CMK (cell line): ENCODE measurements at regions not wholly inside any gene's neighbourhood (a gene's known extent, or its start where the extent isn't known, plus 50 kb on each side); places are given as distances from the start of the nearest gene placed in this dataset.
A peak's percentile ranks its signal among the peaks of the same experiment; 100 is the strongest.

Experiments
- DNase-seq: peaks from one replicate; pipeline ENCODE4 v3.0.0-alpha.2; 2010; ENCODE audit warnings: low read depth

DNA sequence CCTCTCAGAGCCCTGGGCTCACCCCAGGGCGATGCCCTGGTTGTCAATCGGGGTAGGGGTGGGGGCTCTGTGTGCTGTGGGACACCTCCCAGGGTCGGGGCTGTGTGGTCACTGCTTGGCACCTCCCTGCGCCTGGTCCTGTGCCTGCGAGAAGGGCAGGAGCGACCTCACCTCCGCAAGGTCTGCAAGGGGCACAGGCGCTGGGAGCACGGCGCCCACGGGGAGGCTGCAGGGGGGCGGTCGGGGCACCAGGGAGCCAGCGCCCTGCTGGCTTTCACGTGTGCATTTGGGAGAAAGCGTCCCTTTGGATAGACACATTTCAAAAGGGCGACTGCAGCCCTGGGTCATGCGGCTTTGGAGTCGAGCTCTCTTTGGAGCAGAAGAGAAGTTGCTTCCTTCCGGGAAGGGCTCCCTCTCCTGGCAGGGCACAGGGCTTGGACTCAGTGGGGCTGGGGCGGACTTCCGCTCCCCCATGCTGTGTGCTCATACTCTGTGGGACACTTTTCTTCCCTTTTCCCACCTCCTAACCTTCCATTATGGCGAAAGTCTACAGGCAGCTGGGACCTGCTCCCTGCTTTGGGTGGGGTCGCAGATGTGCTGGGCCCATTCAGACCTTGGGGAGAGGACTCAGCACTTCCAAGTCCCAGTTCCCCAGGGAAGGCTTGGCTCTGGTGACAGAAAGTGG is 52.9 kb upstream of the SLC28A3 start:
- no peak for DNase-seq

GRCh38 chr9:84394036-84394435 is 53.5 kb upstream of the SLC28A3 start:
- DNase-seq: no peak

DNA sequence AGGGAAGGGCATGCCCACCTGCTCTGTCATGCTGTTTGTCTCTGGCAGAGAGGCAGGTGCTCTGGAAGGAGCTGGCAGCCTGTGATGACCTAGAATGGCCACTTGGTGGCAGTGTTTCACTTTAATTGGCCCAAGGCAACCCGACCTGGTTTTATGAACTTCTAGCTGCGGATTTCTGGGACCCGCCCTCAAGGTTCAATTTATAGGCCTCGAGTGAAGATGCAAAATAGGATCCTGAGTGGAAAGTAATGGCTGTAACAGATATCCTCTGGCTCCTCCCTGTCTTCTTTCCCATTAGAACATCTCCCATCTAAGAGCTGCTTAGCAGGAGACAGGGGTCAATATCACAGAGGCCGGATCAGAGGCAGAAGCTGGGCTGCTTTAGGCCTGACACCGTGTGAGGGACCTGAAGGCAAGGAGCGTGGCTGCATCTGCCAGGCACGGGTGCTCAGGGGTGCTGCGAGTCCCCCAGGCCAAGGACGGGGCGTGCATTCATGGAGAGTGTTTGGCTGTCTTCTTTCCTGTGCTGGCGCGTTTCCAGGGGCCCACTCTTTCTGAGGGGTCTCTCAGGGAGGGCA is 56.7 kb upstream of the SLC28A3 start:
- DNase-seq: peak; percentile 27

DNA sequence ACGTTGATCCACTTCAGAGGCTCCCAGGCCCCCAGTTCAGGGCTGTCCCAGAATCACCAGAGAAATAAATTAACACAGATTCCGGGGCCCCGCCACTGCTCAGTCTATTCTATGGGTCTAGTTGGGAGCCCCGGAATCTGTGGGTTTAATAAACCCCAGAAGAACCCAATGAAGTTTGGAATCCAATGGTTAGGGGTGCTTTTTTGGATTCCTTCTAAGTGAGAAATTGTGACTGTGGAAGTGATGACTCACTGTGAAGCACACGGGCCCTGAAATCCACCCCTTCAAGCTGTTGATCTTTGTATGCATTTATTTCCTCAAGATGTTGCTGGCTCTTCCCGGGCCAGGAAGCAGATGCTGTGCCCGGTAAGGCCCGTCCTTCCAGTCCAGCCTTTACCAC is 57.3 kb upstream of the SLC28A3 start:
- DNase-seq: no peak

DNA sequence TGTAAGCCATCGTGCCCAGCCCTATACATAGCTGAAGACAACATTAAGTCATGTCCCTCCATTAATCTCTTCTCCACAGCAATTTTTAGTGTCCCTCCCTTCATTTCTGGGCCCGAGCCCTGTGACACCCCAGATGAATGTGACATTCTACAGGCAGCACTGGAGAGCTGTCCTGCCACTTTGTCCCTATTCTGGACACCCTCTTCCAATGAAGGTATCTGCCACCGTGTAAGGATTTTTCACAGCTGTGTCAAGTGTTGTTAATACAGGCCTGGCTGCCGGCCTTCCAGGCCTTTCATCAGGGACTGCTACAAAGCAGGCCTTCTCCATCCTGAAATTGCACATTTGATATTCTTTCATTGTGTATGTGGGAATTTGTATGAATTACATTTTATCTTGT is 62.0 kb upstream of the SLC28A3 start:
- no peak for DNase-seq

DNA sequence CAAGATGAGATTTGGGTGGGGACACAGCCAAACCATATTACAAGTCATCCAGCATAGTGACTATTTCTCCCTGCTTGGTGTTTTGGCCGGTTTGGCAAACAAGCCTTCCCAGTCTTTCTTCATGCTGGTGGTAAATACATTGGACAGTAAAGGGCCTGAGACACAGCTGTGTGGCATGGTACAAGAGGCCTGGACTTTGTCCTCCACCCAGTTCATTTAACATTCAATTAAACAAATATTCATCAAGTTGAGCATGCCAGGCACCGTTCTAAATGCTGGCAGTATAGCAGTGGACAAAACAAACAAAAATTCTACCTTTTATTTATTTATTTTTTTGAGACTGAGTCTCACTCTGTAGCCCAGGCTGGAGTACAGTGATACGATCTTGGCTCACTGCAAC is 62.7 kb upstream of the SLC28A3 start:
- no peak for DNase-seq

- DNase-seq: no peak
Measured at GRCh38 chr9:84404095-84404686, 63.6 kb upstream of the SLC28A3 start.

DNA sequence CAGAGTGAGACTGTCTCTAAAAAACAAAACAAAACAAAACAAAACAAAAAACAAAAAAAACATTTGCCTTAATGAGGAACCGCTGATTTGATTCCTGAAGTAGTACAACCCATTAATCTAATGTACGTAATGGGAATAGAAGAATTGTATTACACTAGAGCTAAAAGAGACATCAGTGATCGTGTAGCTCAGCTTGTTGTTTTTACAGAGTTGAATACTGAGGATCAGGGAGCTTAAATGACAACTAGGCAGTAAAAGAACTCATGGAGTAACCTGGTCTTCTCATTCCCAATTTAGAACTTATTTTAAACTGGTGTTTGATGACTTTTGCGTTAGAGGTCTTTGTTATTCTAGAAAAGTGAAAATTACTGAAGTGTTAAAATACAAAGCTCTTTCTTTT is 65.1 kb upstream of the SLC28A3 start:
- DNase-seq: no peak

DNA sequence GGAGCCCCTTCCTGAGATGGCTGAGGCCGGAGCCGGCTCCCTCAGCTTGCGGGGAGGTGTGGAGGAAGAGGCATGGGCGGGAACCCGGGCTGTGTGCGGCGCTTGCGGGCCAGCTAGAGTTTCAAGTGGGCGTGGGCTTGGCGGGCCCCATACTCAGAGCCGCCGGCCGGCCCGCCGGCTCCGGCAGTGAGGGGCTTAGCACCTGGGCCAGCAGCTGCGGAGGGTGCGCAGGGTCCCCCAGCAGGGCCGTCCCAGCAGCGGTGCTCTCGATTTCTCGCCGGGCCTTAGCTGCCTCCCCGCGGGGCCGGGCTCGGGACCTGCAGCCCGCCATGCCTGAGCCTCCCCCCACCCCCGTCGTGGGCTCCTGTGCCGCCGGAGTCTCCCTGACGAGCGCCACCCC is 67.9 kb upstream of the SLC28A3 start:
- DNase-seq: no peak

GRCh38 chr9:84411683-84412267 is 71.2 kb upstream of the SLC28A3 start:
- DNase-seq: no peak

DNA sequence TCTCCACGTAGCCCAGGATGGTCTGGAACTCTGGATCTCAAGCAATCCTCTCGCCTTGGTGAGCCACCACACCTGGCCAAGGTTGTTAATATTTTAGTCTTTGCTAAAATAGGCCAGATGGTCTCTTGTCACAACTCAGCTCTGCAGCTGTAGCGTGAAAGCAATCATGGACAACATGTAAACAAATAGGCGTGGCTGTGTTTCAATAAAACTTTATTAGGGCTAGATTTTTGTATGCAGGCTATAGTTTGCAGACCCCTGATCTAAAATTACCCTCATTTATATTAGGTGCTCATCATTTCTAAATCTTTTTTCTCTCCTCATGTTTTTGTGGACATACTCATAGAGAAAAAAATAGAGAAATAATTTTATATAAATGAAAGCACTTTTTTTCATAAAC is 72.1 kb upstream of the SLC28A3 start:
- no peak for DNase-seq

DNA sequence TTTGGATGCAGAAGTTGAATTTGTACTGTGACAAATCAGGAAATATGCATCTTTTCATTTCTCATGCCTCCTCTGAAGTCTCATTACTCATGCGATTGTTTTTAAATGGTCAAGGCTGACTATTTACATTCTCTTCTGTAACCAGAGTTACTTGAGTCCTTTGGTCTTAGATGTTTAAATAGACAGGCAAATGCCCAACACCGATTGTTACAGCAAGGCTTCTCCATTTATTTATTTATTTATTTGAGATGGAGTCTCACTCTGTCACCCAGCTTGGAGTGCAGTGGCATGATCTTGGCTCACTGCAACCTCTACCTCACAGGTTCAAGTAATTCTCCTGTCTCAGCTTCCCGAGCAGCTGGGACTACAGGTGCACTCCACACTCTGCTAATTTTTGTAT is 72.7 kb upstream of the SLC28A3 start:
- DNase-seq: no peak

- DNase-seq: no peak
Measured at GRCh38 chr9:84419031-84419602, 78.6 kb upstream of the SLC28A3 start.

- DNase-seq: no peak
Measured at GRCh38 chr9:84424931-84425330, 84.4 kb upstream of the SLC28A3 start.

DNA sequence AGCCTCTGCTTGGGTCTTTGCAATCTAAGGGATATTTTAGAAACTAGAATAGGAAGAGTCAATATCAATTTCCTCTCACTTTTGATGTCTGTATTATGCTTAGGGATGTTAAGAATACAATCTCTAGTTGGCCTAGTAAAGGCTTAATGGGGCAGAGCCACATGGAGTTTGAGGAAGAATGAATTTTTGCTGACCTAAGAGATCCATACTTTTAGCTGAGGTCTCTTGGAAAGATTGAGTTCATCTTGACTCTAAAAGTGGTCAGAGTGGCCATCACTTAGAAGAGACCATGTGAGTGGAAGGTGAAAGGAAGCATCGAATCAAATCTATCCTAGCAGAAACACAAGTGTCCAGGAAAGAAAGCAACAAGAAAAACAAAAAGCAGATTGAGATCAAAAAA is 92.2 kb upstream of the SLC28A3 start:
- DNase-seq: no peak

DNA sequence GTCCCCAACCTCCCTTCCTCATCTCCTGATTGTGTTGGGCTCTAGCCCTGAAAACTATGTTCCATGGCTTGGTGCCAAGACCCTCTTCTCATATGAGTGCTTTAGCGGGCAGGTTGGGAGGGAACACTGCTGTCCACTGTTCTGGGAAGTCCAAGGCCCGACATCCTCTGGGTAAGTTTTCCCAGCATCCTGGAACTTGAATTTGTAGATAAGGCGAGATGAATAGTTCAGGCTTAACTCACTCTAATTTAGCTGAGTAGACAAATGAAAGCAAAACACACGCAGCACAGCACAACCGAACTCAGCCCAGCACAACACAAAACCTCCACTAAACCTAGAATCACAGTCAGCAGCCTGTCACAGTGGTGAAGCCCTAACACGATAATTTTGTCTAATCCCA is 95.3 kb upstream of the SLC28A3 start:
- no peak for DNase-seq

DNA sequence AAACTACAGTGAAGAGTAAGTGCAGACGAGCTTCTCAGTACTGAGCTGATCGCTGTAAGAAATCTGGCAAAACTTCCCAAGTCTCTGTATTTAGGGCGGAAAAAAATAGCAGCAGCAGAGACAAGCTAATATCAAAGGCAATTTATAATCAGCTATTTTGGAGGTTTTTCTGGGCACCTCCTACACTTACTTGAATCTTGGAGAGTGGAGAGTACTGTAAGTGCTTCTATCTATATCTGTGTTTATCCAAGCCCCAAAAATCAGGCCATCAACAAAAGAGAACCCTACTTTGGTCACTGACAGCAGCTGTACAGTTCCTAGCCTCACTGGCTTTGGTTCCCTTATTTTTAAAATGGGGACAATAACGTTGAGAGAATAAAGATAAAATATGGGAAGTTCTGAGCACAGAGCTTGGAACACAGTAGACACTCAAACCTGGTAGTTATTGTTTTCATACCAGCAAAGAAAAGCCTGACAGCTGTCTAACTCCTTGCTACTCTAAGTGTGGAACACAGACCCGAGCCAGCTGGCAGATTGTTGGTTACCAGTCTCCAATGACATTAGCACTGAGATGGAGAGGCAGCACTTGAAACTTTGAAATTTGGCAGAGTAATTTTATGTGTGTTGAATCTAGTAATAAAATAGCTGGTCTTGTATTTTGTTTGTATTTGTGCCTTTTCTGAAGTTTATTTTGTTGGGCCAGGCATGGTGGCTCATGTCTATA is 96.0 kb upstream of the SLC28A3 start:
- no peak for DNase-seq

GRCh38 chr9:84438391-84438790 is 97.8 kb upstream of the SLC28A3 start:
- no peak for DNase-seq

- DNase-seq: no peak
Measured at GRCh38 chr9:84439250-84439649, 98.7 kb upstream of the SLC28A3 start.

- DNase-seq: no peak
Measured at GRCh38 chr9:84442712-84443111, 102.2 kb upstream of the SLC28A3 start.

DNA sequence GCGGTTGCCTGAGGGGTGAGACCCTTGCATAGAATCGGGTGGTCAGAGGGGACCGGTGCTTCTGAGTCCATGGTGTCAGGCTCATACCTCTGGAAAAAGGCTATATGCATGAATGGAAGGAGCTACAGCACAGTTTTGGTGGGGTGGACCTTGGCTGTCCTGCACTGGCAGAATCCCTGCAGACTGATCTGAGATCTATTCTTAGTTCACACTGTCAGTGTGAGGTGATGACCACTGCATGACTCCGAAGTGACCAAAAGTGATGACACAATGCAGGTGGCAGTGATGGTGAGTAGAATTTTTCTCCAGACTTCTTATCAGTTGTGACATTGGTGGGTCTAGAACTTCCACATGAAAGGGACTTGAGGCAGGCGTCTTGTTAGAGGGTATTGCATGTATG is 105.2 kb upstream of the SLC28A3 start:
- no peak for DNase-seq

DNA sequence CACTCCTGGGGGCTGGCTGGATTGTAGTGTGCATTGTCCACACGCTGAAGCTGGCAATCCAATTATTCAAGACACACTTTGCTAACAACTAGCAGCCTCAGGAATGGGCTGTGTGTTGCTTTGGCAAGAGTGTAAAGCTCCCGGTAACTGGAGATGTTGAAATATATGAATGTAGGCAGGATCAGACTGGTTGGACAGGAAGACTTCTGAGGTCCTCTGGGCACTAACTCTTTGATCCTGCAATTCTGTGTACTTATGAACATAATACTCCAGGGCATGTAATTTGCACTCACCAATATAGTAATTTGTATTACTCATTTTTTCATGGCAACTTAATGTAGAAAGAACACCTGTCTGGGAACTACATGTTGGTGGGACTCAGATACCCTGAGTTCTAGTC is 106.7 kb upstream of the SLC28A3 start:
- DNase-seq: no peak

DNA sequence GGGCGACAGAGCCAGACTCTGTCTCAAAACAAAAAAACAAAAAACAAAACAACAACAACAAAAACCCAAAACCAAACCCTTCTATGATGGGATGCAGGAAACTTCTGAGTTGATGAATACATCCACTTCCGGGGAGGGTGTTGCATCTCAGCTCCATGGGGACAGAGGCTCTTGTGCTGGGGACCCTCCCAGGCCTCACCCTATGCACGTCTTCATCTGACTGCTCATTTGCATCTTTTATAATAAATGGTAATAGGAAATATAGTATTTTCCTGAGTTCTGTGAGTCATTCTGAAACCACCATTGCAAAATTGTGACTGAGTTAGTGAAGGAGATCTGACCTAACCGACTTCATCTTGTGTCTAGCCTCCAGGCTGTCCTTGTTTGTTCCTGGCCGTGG is 109.5 kb upstream of the SLC28A3 start:
- DNase-seq: no peak
